HG03025 (cell line): ENCODE measurements at regions not wholly inside any gene's neighbourhood (a gene's known extent, or its start where the extent isn't known, plus 50 kb on each side); places are given as distances from the start of the nearest gene placed in this dataset.

ENCODE experiments used
- ATAC-seq: cut with Tn5 transposase; IDR thresholded peaks from one replicate; pipeline ENCODE4 v1.9.1; 2021; ENCODE audit warnings: mild to moderate bottlenecking, moderate library complexity; ENCODE audit not compliant: unreplicated experiment, low FRiP score

DNA sequence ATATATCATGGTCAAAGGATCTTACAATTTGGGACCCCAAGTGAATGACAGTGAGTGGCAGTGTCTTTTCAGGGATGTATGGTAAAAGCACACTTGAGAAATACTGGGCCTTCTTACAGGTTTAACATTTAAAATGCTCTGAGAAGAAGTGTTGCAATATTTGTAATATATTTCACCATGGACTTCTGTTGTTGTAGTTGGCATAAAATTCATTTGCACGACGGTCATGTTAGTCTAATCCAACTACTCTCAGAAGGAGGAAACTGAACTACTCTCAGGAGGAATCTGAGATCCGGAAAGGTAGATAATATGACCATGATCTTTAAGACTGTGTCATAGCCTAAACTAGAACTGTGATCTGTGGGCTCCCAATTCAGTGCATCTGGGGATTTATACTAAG, 700.1 kb downstream of the HDGFL1 start:
- no peak for ATAC-seq

- no peak for ATAC-seq
Observed at GRCh38 chr6:23272536-23272935, 703.2 kb downstream of the HDGFL1 start.

DNA sequence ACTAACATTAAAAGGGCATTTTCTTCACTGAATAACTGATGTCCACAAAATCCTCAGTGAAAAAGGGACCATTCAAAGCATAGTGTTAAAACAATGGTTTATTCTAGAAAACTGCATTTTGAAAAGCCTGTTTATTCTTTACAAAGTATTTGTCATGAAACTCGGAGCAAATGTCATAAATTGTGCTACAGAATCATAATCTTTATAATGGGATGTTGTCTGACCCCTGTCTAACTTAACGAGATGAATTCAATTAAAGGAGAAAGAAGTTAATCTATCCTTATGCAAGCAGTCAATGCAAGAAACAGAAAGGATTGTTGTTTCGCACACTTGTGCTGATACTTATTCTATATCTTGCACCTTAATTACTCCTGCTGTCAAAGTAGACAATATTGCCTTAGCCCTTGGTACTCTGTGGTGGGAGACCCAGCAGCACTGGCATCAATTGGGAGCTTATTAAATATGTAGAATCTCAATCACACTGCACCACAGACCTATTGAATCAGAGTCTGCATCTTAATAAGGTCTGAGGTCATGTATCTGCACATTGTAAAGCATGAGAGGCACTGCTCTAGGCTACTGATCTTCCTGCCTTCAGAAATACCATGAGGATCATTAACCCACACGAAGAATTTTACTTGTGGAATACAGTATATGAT, 708.3 kb downstream of the HDGFL1 start:
- ATAC-seq = no peak

- ATAC-seq = no peak
Observed at GRCh38 chr6:23278180-23278532, 708.8 kb downstream of the HDGFL1 start.

DNA sequence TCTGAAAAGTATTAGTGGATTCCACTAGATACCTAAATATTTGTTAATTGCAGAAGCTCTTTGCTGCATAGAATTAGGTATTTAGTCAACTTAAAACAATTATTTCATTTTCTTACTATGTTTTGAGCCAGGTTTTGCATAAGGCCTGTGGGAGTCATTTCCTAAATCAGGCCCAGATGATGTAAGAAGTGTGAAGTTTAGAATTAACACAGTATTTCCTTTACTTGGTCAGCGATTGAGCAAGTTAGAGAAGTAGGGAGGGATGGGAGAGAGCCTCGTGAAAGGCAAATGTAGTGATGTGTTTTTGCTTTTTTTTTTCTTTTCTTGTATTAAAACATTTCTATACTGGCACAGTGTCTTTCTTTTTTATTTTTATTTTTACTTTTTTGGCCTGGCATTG, 711.1 kb downstream of the HDGFL1 start:
- ATAC-seq = no peak

DNA sequence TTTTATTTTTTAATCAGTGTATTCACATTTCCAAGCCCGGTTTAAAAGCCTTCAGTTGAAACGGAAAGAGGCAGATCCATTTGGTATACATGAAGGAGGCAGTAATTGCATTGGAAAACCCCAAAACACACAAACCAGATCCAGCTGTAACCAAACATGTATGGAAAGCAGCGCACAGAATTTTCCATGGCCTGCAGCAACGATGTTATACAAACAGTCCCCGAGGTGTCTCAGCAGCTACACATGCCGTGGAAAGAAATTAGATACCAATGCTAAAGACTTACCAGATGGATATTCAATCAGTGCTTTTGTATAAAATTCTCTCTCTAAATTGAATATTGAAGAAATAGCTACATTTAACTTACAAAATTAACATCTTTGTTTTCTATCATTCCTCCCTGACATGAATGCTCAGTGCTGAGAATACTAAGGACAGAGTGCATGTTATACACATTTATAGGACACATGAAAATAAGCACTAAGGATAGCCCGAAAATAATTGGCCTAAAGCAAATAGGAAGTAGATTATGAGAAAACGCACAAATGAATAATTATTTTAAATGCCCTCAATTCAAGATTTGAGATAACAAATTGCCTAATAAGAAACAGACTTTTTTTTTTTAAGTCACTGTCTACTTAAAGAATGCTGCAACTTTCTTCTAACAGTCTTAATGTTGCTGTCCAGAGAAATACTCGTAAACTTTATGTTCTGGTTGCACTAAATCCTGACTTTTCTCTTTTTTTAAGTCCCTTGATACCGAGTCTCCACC, 713.1 kb downstream of the HDGFL1 start:
- no peak for ATAC-seq

GRCh38 chr6:23293653-23294052, 724.3 kb downstream of the HDGFL1 start:
- ATAC-seq = no peak

DNA sequence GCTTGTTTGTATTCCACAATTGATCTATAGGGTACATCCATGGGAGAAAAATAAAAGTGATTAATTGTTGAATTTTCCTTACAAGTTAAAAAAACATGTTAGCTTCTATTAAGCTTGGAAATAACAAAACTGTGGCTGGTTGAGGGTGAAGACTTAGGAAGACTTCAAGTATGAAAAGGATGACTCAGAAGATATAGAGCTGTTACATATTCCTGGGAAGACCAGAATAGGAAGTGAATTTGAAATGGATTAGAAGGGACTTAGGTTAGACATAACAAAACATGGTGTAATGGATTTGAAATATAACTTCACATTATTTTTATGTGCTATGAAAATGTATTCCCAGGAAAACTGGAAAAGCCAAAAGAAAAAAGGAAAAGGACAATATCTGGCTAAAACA, 732.2 kb downstream of the HDGFL1 start:
- ATAC-seq = no peak

DNA sequence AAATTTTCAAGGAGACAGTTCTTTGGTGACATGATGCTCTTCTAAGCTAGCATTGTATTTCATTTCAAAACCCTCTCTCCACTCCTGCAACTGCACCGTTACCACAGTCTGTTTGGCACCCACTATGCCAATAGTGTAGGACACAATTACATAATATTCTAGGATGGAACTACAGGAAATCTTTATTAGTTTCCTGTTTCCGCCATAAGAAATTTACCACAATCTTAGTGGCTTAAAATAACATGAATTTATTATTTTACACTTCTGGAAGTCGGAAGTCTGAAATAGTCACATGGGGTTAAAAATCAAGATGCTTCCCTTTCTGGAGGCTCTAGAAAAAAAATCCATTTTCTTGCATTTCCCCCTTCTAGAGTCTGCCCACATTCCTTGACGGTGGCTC, 733.1 kb downstream of the HDGFL1 start:
- no peak for ATAC-seq

DNA sequence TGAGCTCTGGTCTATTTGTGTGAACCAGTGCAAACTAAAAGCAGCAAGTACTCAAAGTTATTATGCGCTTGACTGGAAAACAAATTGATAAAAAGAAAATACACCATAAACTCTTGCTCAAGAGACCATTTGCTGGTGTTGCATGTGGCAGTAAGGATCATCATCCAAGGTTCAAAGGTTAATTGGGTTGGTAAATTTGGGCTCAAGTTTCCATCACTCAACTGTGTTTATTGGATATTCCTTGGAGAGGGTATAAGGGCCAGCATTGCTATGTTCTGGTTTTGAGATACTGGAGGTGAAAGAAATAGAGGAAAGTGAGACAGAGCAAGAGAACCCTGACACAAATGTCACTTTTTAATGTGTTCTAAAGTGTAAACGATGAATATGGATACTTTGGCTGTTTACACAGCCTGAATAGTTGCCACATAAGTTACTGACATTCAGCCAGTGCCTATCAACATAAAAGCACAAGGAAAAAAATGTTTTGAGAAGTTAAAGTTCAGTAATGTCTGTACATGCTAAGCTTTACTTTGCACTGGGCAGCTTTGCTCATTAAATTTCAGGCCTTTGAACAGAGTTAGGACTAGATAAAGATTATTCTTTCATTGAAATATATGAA, 736.1 kb downstream of the HDGFL1 start:
- no peak for ATAC-seq

GRCh38 chr6:23306251-23306950, 737.0 kb downstream of the HDGFL1 start:
- no peak for ATAC-seq

DNA sequence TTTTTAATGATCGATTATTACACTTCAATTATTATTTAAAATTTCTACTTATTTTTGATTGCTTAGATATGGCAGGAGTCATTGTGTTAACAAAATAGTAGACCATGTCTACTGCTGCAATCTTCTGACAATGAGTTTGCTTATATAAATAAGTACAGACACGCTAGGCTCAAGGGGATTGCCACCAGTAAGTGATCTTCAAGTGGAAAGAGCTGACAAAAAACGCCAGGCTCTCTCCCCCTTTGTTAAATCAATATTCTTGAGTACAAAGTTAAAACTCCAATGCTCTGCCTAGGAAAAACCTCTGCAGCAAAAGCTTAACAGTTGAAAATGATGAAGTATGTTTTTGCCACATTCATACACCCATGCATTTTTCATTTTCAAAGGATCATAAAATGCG, 738.1 kb downstream of the HDGFL1 start:
- ATAC-seq = no peak

GRCh38 chr6:23308166-23308565, 738.8 kb downstream of the HDGFL1 start:
- no peak for ATAC-seq

DNA sequence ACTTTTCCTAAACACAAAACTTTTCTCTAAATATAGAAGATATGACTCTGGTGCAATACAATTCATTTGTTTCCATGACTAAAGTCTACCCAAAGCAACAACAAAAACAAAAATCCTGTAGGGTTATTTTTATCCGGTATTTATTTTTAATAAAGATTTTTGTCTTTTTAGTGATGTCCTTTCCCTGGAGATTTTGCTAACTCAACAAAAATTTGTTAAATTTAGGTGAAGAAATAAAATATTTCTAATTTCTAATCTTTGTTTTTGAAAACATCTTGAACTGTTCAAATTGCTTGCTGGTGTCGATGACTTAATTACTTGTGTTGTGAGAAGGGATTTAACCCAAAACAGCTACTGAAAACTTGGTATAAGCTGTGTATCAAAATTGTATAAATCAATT, 741.8 kb downstream of the HDGFL1 start:
- no peak for ATAC-seq

- no peak for ATAC-seq
Observed at GRCh38 chr6:23316131-23316530, 746.8 kb downstream of the HDGFL1 start.

- ATAC-seq = no peak
Observed at GRCh38 chr6:23316931-23317330, 747.6 kb downstream of the HDGFL1 start.

- no peak for ATAC-seq
Observed at GRCh38 chr6:23319582-23319981, 750.2 kb downstream of the HDGFL1 start.

DNA sequence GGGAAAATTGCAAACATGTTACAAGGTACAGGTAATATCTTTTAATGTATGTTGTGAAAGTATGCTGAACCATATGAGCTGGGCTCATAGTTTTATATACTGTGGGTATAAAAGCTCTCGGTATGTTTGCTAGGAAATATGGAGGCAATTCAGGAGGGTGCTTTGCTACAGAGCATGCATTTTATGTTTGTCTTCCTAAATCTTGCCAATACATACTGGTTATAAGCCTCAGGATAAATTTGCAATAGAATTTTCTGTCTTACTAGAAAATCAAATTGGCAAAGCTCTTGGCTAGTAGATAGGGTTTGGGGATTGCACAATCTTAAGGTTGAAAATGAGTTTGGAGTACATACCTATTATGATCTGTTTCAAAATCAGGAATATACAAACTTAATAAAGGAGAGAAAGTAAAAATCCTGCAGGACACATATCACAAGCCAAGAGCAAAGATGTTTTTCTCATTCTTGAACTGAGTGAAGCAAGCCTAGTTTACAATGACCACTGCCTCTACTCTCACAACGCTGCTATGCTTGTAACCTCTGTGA, 751.2 kb downstream of the HDGFL1 start:
- ATAC-seq = no peak

DNA sequence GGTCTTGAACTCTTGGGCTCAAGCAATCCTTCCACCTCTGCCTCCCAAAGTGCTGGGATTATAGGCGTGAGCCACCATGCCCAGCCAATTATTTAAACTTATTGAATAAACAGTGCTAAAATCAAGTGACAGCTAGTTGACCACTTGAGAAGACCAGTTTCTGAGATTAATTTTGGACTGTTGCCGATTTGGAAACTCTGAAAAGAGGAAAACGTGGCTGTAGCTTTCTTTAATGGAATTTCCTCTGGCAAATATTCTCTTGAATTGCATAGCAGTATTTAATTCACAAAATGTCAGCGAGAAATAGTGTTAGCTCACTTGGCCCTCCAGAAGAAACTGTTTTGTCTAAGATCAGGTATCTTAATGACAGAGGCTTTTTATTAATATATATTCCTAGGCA, 754.5 kb downstream of the HDGFL1 start:
- no peak for ATAC-seq

- ATAC-seq = no peak
Observed at GRCh38 chr6:23325065-23325464, 755.7 kb downstream of the HDGFL1 start.

DNA sequence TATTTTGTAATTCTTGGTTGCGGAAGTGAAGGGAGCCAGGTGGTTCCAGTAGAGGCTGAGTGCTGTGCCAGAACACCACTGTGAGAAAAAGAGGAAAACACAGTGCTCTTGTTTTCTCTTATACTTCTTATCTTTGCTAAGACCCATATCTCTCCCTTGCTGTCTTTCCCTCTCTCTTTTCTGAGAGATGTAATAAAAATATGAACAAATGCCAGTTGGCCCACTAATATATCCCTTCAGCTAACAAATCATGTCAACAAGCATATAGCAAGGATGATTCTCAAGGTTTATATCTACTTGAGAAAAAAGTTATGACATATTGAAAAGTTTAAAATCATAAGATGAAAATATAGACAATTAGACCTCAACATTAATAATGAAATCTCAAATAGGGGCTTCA, 758.3 kb downstream of the HDGFL1 start:
- no peak for ATAC-seq
